B cell (primary cell): ENCODE measurements at regions not wholly inside any gene's neighbourhood (a gene's known extent, or its start where the extent isn't known, plus 50 kb on each side); places are given as distances from the start of the nearest gene placed in this dataset.
"Not testable (repeated sequence)": the region's sequence is repeated elsewhere in the genome, so short reads cannot be mapped to it uniquely, and the experiment has no call there.

Source experiments
- ATAC-seq: fragments of 200-7000 bp; cut with Tn5 transposase; one replicate; pipeline ENCODE4 v1.10.0; 2021; ENCODE audit warnings: low read depth, mild to moderate bottlenecking, moderate number of reproducible peaks, moderate library complexity
- CTCF ChIA-PET: fragments of 350-600 bp; sonication (Branson Sonifier 250); formaldehyde crosslinking; loops from one replicate; lab custom pipeline; 2021; ENCODE audit warnings: antibody characterized with exemption, inconsistent platforms; lab: Charles Lee
- POLR2A ChIA-PET: fragments of 350-600 bp; sonication (Branson Sonifier 250); formaldehyde crosslinking; loops from one replicate; lab custom pipeline; 2021; ENCODE audit warnings: antibody characterized with exemption; lab: Charles Lee
- DNase-seq: peaks from one replicate; pipeline ENCODE4 v3.0.0; 2013
- H2AFZ ChIP-seq: 2 replicates; pipeline ENCODE4 v1.6.1; 2012; ENCODE audit warnings: mild to moderate bottlenecking, low read depth, low read length; ENCODE audit not compliant: insufficient read depth, poor library complexity, severe bottlenecking
- H3K27ac ChIP-seq, 2 donors: 1 replicate in 1 of 2; 2 replicates in 1 of 2; pipeline ENCODE4 v1.5.1; 2012 to 2013; ENCODE audit warnings: low read length in 2 of 2, mild to moderate bottlenecking in 2 of 2, moderate library complexity in 1 of 2
- H3K27me3 ChIP-seq, 4 experiments: fragments of 200-600 bp in 1 of 4; sonication (generic) in 1 of 4; replicated peaks in 1 of 4; 1 replicate in 2 of 4; 2 replicates in 2 of 4; pipeline versions ENCODE4 v1.6.1 to v1.7.0; 2013 to 2016; ENCODE audit warnings: low read length in 3 of 4, mild to moderate bottlenecking in 2 of 4, mixed read lengths in 1 of 4, moderate library complexity in 1 of 4; ENCODE audit not compliant: insufficient read depth in 4 of 4, control insufficient read depth in 3 of 4; ENCODE audit errors: control extremely low read depth in 1 of 4
- H3K36me3 ChIP-seq, 2 experiments: replicated peaks in 1 of 2; 1 replicate in 1 of 2; 2 replicates in 1 of 2; pipeline versions ENCODE4 v1.6.1 to v1.7.1; 2013; ENCODE audit warnings: low read length in 1 of 2; ENCODE audit not compliant: insufficient read depth in 2 of 2, control insufficient read depth in 1 of 2; ENCODE audit errors: control extremely low read depth in 1 of 2, extremely low read depth in 1 of 2
- H3K4me1 ChIP-seq, 2 donors: fragments of 200-600 bp in 1 of 2; sonication (generic) in 1 of 2; 1 replicate in 1 of 2; 2 replicates in 1 of 2; pipeline versions ENCODE4 v1.5.1 to v1.6.1; 2013 to 2017; ENCODE audit warnings: low read length in 2 of 2; ENCODE audit not compliant: control insufficient read depth in 2 of 2, insufficient read depth in 2 of 2
- H3K4me2 ChIP-seq: replicated peaks from 2 replicates; pipeline ENCODE3; 2012; ENCODE audit warnings: mild to moderate bottlenecking, low read depth, low read length; ENCODE audit not compliant: poor library complexity, severe bottlenecking
- H3K4me3 ChIP-seq, 5 experiments: fragments of 200-600 bp in 1 of 5; sonication (generic) in 1 of 5; 1 replicate in 3 of 5; 2 replicates in 2 of 5; pipeline versions ENCODE4 v1.5.1 to v1.7.0; 2011 to 2016; ENCODE audit warnings: low read length in 4 of 5, mild to moderate bottlenecking in 4 of 5, low read depth in 2 of 5, control low read depth in 1 of 5, moderate library complexity in 1 of 5; ENCODE audit not compliant: insufficient read depth in 1 of 5; ENCODE audit errors: control extremely low read depth in 1 of 5, extremely low read depth in 1 of 5
- H3K79me2 ChIP-seq: fragments of 200-600 bp; sonication (generic); one replicate; pipeline ENCODE4 v1.6.0; 2016; ENCODE audit warnings: low read length; ENCODE audit not compliant: control insufficient read depth, insufficient read depth
- H3K9ac ChIP-seq: fragments of 200-600 bp; sonication (generic); 2 replicates; pipeline ENCODE4 v1.6.1; 2017; ENCODE audit warnings: mild to moderate bottlenecking, low read length, moderate library complexity
- H3K9me3 ChIP-seq, 3 donors: one replicate each; pipeline versions ENCODE4 v1.6.1 to v1.7.1; 2013; ENCODE audit warnings: low read length in 2 of 3; ENCODE audit not compliant: control insufficient read depth in 2 of 3, insufficient read depth in 1 of 3; ENCODE audit errors: control extremely low read depth in 1 of 3
- H4K20me1 ChIP-seq: 2 replicates; pipeline ENCODE4 v1.6.0; 2012; ENCODE audit warnings: mild to moderate bottlenecking, low read length; ENCODE audit not compliant: insufficient read depth, control insufficient read depth, poor library complexity, severe bottlenecking
- H3K27ac Mint-ChIP-seq: one replicate; pipeline ENCODE4 v1.8.0; 2021; ENCODE audit warnings: mixed read lengths
- H3K27me3 Mint-ChIP-seq: one replicate; pipeline ENCODE4 v1.8.0; 2021; ENCODE audit warnings: mixed read lengths
- H3K4me1 Mint-ChIP-seq: one replicate; pipeline ENCODE4 v1.8.0; 2021; ENCODE audit warnings: mixed read lengths
- H3K4me3 Mint-ChIP-seq: one replicate; pipeline ENCODE4 v1.8.0; 2021; ENCODE audit warnings: mixed read lengths
- H3K9me3 Mint-ChIP-seq: one replicate; pipeline ENCODE4 v1.8.0; 2022; ENCODE audit warnings: mixed read lengths; ENCODE audit not compliant: insufficient read depth
- EZH2 ChIP-seq: IDR thresholded peaks from 2 replicates; pipeline ENCODE4 v1.6.1; 2012; ENCODE audit warnings: borderline replicate concordance, low read depth, mild to moderate bottlenecking, moderate library complexity, low read length; ENCODE audit not compliant: insufficient read depth, poor library complexity, severe bottlenecking
- WGBS: methylation state at CpG from one replicate; pipeline ENCODE4 v1.1.5; 2013; ENCODE audit warnings: missing lambda C conversion rate; ENCODE audit not compliant: insufficient coverage; 5-methylcytosine and 5-hydroxymethylcytosine counted together
- intact Hi-C: fragments of 100-400 bp; cut with micrococcal nuclease; formaldehyde crosslinking; loops from one replicate; pipeline ENCODE4 v1.10.0; 2022
- TF ChIP-seq, protein P1 (sequence below): fragments of 200-600 bp; IDR thresholded peaks from one replicate; pipeline ENCODE4 v1.8.0; 2022; ENCODE audit warnings: antibody characterized with exemption, mild to moderate bottlenecking

DNA sequence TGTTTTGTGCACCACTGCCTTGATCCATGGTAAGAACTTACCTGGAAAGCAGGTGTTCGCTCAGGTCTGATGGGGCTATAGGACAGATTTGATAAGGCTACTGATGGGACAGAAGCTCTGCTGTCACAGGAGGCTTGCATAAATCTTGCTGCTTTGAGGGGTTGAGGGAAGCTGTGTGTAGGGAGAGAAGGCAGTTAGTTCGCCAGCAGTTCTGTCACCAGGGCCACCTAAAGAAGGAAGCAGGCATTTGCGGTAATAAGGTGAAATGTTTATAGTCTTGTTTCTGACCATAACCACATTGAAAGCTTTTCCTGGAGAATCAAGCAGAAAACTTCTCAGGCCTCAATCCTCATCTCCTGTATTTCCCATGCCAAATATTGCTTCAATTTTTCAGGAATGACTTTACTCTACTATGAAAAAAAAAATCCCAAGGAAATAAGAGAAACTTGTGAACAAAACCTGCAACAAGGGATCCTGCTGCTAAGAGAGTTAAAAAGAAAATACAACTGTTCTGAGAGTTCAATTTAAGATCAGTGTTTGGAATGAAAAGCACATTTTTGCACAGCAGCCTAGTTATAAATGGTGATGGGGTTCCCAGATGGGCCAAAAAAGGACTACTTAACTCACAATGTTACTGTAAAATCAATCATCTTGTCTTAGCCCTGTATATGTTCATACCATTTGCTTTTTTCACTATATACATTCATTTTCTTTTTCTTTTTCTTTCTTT, 122.0 kb upstream of the RANBP3L start:
- H3K79me2 ChIP-seq, result no peaks in the 10 kb centered on the region
- TF ChIP-seq, protein P1, sequence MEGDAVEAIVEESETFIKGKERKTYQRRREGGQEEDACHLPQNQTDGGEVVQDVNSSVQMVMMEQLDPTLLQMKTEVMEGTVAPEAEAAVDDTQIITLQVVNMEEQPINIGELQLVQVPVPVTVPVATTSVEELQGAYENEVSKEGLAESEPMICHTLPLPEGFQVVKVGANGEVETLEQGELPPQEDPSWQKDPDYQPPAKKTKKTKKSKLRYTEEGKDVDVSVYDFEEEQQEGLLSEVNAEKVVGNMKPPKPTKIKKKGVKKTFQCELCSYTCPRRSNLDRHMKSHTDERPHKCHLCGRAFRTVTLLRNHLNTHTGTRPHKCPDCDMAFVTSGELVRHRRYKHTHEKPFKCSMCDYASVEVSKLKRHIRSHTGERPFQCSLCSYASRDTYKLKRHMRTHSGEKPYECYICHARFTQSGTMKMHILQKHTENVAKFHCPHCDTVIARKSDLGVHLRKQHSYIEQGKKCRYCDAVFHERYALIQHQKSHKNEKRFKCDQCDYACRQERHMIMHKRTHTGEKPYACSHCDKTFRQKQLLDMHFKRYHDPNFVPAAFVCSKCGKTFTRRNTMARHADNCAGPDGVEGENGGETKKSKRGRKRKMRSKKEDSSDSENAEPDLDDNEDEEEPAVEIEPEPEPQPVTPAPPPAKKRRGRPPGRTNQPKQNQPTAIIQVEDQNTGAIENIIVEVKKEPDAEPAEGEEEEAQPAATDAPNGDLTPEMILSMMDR, result no peak
- TF ChIP-seq EZH2, result no peak
- H3K4me3 Mint-ChIP-seq, result no peak overlapping the region
- CTCF ChIA-PET, result no interaction called here
- no peak overlapping the region for H3K9ac ChIP-seq
- no peaks in the 10 kb centered on the region for H3K27me3 Mint-ChIP-seq
- DNase-seq, result no peak
- no peaks in the 10 kb centered on the region for H3K4me1 ChIP-seq
- 73% methylated on average over 1 of the region's 3 CpGs for WGBS
- POLR2A ChIA-PET, result no interaction called here
- H3K27me3 ChIP-seq, result no peaks in the 10 kb centered on the region
- H2AFZ ChIP-seq, result no peak overlapping the region
- peaks cover 3% of the 10 kb centered on the region for H3K9me3 Mint-ChIP-seq
- no peak for ATAC-seq
- no peak overlapping the region for H3K4me2 ChIP-seq
- no peaks in the 10 kb centered on the region for H3K36me3 ChIP-seq
- no peaks in the 10 kb centered on the region for H3K9me3 ChIP-seq
- no peaks in the 10 kb centered on the region for H4K20me1 ChIP-seq
- intact Hi-C loops, result no loop called here
- no peak overlapping the region for H3K4me3 ChIP-seq
- no peak overlapping the region for H3K27ac ChIP-seq
- H3K27ac Mint-ChIP-seq, result no peak overlapping the region
- H3K4me1 Mint-ChIP-seq, result peaks cover 7% of the 10 kb centered on the region

DNA sequence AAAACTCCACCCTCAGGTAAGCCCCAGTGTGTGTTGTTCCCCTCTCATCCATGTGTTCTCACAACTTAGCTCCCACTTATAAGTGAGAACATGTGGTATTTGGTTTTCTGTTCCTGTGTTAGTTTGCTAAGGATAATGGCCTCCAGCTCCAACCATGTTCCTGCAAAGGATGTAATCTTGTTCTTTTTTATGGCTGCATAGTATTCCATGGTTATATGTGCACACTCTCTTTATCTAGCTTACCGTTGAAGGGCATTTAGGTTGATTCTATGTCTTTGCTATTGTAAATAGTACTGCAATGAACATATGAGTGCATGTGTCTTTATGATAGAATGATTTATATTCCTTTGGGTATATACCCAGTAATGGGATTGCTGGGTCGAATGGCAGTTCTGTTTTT, 124.4 kb upstream of the RANBP3L start:
- ATAC-seq, H3K4me3 Mint-ChIP-seq, H3K9me3 Mint-ChIP-seq, H3K79me2 ChIP-seq, H3K36me3 ChIP-seq, H3K4me1 ChIP-seq, H3K9me3 ChIP-seq, H3K4me2 ChIP-seq, POLR2A ChIA-PET, H3K9ac ChIP-seq, H4K20me1 ChIP-seq, H3K27me3 ChIP-seq, H3K27ac ChIP-seq, H2AFZ ChIP-seq, CTCF ChIA-PET, H3K4me1 Mint-ChIP-seq, H3K4me3 ChIP-seq, H3K27ac Mint-ChIP-seq, DNase-seq, intact Hi-C loops: not testable (repeated sequence)
- no CpG with 5 or more reads among the region's 2 CpGs for WGBS
- peaks cover 15% of the 10 kb centered on the region for H3K27me3 Mint-ChIP-seq
